ENCODE measurements at regions not wholly inside any gene's neighbourhood (a gene's known extent, or its start where the extent isn't known, plus 50 kb on each side); places are given as distances from the start of the nearest gene placed in this dataset.
"Not testable (repeated sequence)": the region's sequence is repeated elsewhere in the genome, so short reads cannot be mapped to it uniquely, and the experiment has no call there.

DNA sequence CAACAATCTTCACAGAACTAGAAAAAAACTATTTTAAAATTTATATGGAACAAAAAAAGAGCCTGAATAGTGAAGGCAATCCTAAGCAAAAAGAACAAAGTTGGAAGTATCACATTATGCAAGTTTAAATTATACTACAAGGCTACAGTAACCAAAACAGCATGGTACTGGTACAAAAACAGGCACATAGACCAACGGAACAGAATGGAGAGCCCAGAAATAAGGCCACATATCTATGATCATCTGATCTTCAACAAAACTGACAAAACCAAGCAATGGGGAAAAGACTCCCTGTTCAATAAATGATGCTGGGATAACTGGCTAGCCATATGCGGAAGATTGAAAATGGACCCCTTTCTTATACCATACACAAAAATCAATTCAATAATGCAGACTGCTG, 74.4 kb upstream of the RTN4 start:
- H3K27me3 ChIP-seq, H3K36me3 ChIP-seq, ATAC-seq, H3K4me3 ChIP-seq, H3K27ac ChIP-seq, H3K9me3 ChIP-seq: not testable (repeated sequence)
- 94 to 96% methylated on average over 2 of the region's 2 CpGs for WGBS, 2 donors (ENCODE audit: low coverage in 1 of 2)
- peaks cover 0 to 26% (median 17%) of the 10 kb centered on the region in 3 donors for H3K4me1 ChIP-seq

DNA sequence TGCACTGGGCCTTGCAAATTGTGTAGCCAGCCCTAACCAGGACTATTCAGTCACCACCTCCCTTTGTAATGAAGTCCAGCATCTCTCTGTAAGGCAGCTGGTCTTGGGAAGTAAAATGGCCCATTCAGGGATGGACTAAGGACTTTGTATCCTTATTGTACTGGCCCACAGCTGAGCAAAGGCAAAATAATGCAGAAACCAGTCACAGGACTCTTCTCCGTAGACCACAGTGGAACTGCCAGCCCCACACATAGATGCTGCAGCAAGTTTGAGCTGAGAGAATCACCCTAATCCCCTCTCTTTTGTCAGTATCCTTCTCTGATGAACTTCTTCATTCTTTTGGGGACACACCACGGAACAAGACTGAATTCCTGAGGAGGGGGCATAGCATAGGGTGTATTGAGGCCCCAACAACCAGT, 73.6 kb upstream of the RTN4 start:
- no peaks in the 10 kb centered on the region for H3K27me3 ChIP-seq
- ATAC-seq = no peak
- H3K36me3 ChIP-seq = no peaks in the 10 kb centered on the region
- H3K9me3 ChIP-seq = no peaks in the 10 kb centered on the region
- 67 to 80% methylated on average over 1 of the region's 2 CpGs for WGBS, 2 donors (ENCODE audit: low coverage in 1 of 2)
- TF ChIP-seq, protein P1, sequence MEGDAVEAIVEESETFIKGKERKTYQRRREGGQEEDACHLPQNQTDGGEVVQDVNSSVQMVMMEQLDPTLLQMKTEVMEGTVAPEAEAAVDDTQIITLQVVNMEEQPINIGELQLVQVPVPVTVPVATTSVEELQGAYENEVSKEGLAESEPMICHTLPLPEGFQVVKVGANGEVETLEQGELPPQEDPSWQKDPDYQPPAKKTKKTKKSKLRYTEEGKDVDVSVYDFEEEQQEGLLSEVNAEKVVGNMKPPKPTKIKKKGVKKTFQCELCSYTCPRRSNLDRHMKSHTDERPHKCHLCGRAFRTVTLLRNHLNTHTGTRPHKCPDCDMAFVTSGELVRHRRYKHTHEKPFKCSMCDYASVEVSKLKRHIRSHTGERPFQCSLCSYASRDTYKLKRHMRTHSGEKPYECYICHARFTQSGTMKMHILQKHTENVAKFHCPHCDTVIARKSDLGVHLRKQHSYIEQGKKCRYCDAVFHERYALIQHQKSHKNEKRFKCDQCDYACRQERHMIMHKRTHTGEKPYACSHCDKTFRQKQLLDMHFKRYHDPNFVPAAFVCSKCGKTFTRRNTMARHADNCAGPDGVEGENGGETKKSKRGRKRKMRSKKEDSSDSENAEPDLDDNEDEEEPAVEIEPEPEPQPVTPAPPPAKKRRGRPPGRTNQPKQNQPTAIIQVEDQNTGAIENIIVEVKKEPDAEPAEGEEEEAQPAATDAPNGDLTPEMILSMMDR (IDR thresholded peaks at IDR 0.05) = no peak
- TF ChIP-seq POLR2A (IDR thresholded peaks at IDR 0.05) (no peak), EP300 (IDR thresholded peaks at IDR 0.05) (no peak), POLR2AphosphoS5 (IDR thresholded peaks at IDR 0.05) (no peak)
- no peak overlapping the region for H3K4me3 ChIP-seq
- no peak overlapping the region for H3K27ac ChIP-seq
- peaks cover 0 to 34% (median 19%) of the 10 kb centered on the region in 3 donors for H3K4me1 ChIP-seq

DNA sequence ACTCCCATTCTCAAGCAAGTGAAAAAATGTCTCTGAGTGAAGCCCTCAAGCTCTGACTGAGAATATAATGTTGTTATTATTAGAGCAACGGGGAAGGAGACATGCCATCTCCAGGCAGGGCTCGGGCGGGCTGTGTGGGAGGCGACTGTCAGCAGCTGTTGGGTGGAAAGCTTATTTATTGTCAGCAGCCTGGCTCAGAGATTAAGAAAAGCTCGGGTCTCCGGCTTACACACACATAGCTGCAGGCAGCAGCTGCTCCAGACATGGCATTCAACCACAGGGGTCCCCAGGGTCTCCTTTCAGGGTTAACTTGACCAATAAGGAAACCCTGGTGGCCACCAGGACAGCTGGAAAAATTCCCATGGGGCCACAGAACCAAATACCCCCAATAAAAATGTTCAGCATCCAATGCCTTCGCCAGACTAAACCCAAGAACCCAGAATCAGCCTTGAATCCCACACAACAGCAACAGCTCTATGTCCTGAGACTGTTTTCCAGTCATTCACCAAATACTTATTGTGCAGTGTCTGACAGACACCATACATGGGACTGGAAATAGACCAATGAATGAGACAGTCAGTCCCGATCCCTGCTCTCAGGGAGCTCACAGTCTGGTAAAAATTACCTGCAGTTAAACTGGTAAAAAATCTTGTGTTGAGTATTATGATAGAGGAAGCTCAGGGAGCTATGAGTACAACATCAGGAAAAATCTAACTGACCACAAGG, 70.5 kb upstream of the RTN4 start:
- peaks cover 0 to 48% (median 19%) of the 10 kb centered on the region in 3 donors for H3K4me1 ChIP-seq
- no peak overlapping the region for H3K4me3 ChIP-seq
- no peaks in the 10 kb centered on the region for H3K27me3 ChIP-seq
- H3K9me3 ChIP-seq = no peaks in the 10 kb centered on the region
- ATAC-seq = no peak
- no peaks in the 10 kb centered on the region for H3K36me3 ChIP-seq
- 28 to 45% methylated on average over 5 to 8 of the region's 8 CpGs for WGBS, 2 donors (ENCODE audit: low coverage in 1 of 2)
- H3K27ac ChIP-seq = peak overlapping the region in 3 of 4 donors; percentile 68 to 72 (median 71)
- TF ChIP-seq, protein P1 (IDR thresholded peaks at IDR 0.05) = peak in 1 of 4 experiments; percentile 7
- TF ChIP-seq EP300 (IDR thresholded peaks at IDR 0.05) (no peak), POLR2AphosphoS5 (IDR thresholded peaks at IDR 0.05) (no peak), POLR2A (IDR thresholded peaks at IDR 0.05) (no peak)

DNA sequence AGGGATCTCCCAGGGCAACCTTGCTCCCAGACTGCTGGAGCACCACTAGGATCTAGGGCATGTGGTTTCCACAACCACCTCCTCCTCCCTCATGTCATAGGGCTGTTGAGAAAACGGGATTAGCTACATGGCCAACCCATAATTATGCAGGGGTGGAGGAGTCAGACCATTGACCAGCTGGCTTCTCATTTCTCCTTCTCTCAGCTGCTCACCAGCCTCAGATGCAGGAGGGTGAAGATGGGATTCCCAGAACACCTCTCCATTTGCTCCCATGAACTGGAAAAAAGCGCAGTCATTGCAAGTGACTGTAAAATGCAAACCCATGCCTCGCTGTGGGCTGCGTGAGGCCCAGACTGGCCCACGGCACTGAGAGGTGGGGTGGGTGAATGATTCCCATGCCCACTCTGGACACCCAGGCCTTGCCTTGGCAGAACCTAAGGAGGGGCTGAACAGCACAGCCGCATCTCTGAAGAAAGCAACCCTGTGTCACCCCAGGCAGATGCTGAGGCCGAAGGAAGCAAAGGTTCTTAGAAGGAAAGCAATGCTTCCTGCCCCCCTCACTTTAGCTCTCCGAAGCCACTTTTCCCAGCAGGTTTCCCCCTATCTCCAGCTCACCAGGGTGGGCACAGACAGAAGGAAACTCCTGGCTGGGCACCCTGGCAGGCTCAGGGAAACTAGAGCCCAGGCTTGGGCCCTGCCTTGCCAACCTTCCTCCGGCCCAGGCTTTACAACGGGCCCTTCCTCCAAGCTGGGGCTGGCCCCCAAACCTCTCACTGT, 69.6 kb upstream of the RTN4 start:
- Histone ChIP-seq H3K4me1 (peaks cover 0 to 48% (median 19%) of the 10 kb centered on the region in 3 donors), H3K27ac (peak overlapping the region in 3 of 4 donors; percentile 68 to 72 (median 71)), H3K36me3 (no peaks in the 10 kb centered on the region), H3K27me3 (no peaks in the 10 kb centered on the region), H3K9me3 (no peaks in the 10 kb centered on the region), H3K4me3 (no peak overlapping the region)
- ATAC-seq = peak; percentile 60
- 30 to 73% methylated on average over 2 to 4 of the region's 10 CpGs for WGBS, 2 donors (ENCODE audit: low coverage in 1 of 2)
- TF ChIP-seq, protein P1 (IDR thresholded peaks at IDR 0.05) = no peak
- TF ChIP-seq POLR2AphosphoS5 (IDR thresholded peaks at IDR 0.05) = peak; percentile 9

DNA sequence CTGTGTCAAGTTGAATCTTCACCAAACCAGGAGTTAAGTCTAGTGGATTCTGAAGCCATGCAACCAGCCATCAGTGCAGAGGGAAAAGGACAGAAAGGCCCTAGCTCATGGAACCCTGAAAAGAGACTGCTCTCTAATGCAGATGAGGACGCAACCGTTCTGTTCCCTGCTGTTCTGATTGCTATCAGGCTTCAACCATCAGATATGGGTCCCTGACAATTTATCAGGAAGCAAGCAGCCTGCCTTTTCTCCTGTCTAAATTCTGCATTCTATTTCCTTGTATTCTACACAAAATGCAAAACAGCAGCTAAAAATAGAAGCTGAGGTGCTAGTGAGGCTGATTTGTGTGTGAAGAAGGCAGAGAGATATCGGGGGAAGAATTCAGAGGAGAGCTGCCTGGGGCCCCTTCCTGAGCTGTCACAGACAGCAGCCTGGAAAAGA, 68.4 kb upstream of the RTN4 start:
- TF ChIP-seq, protein P1 (IDR thresholded peaks at IDR 0.05) = no peak
- no peak for TF ChIP-seq EP300 (IDR thresholded peaks at IDR 0.05)
- TF ChIP-seq POLR2A (IDR thresholded peaks at IDR 0.05) = no peak
- no peak for TF ChIP-seq POLR2AphosphoS5 (IDR thresholded peaks at IDR 0.05)
- Histone ChIP-seq H3K4me3 (no peak overlapping the region), H3K36me3 (no peaks in the 10 kb centered on the region), H3K27me3 (no peaks in the 10 kb centered on the region), H3K27ac (peak overlapping the region in 1 of 4 donors; percentile 68), H3K4me1 (peaks cover 0 to 53% (median 19%) of the 10 kb centered on the region in 3 donors), H3K9me3 (no peaks in the 10 kb centered on the region)
- no peak for ATAC-seq
- WGBS, 2 donors (ENCODE audit: low coverage in 1 of 2) = 37 to 75% methylated on average over 1 to 3 of the region's 3 CpGs
